ENCODE measurements at regions not wholly inside any gene's neighbourhood (a gene's known extent, or its start where the extent isn't known, plus 50 kb on each side); places are given as distances from the start of the nearest gene placed in this dataset.

GRCh38 chr10:42962902-42963231, 114.0 kb upstream of the RET start:
- TF ChIP-seq CTCF (conservative IDR thresholded peaks at IDR 0.05; ENCODE audit: low read length) (no peak), EZH2phosphoT487 (IDR thresholded peaks at IDR 0.05; ENCODE audit: borderline replicate concordance, low read depth, low read length) (no peak)

All from OCI-LY7 (cell line).